GM18519 (cell line): ENCODE measurements at regions not wholly inside any gene's neighbourhood (a gene's known extent, or its start where the extent isn't known, plus 50 kb on each side); places are given as distances from the start of the nearest gene placed in this dataset.
"Not testable (repeated sequence)": the region's sequence is repeated elsewhere in the genome, so short reads cannot be mapped to it uniquely, and the experiment has no call there.

Experiments used
- ATAC-seq: cut with Tn5 transposase; IDR thresholded peaks from one replicate; pipeline ENCODE4 v1.9.1; 2021; ENCODE audit warnings: mild to moderate bottlenecking, moderate library complexity; ENCODE audit not compliant: unreplicated experiment, low FRiP score

DNA sequence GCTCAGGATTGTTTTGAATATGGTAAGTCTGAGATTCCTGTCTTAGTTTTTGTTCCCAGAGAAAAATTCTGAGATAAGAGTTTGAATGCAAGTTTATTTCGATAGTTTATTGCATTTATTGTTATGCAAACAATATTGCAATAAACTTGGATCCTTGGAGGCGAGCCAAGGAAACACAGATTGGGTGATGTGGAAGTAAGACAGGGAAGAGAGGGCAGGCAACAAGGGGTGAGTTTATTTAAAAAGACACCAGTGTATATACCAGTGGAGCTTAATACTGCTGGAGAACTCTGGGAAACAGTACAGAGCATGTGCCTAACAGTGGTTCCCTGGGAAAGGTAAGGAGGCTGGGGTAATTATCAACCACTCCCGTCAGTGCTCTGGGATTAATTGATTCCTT, 87.5 kb upstream of the NEDD4L start:
- no peak for ATAC-seq

DNA sequence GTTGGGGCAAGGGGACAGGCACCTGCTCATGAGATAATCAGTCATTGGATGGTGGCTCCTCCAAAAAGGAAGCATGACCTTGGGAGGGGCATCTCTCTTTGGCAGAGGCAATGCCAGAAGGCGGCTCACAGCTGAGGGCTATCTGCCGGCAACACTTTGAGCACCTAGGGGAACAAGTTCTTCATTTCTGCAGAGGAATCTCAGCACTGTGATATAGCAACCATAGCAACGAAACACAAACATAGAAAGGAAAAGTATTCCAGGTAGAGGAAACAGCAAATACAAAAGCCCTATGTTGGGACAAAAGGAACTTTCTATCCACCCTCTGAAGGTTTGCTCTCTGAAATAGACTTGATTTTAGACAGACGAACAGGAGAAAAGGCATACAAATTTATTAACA, 89.1 kb upstream of the NEDD4L start:
- ATAC-seq = no peak

DNA sequence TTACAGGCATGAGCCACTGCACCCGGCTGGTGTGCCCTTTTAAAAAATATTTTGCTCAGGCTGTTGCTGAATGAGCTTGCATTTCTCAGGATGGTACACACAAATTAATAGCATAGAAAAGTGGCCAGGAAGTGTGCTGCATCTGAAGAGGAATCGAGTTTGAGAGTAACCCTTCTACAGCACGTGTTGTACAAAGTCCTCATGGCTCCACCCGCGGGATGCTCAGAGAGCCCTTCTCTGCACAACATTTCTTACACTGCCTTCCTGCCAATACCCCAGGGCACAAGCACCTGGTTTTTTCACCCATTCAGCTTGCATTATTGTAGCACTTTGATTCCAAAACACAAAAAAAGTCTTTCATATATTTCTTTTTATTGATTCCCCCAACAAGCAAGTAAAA, 90.1 kb upstream of the NEDD4L start:
- no peak for ATAC-seq

DNA sequence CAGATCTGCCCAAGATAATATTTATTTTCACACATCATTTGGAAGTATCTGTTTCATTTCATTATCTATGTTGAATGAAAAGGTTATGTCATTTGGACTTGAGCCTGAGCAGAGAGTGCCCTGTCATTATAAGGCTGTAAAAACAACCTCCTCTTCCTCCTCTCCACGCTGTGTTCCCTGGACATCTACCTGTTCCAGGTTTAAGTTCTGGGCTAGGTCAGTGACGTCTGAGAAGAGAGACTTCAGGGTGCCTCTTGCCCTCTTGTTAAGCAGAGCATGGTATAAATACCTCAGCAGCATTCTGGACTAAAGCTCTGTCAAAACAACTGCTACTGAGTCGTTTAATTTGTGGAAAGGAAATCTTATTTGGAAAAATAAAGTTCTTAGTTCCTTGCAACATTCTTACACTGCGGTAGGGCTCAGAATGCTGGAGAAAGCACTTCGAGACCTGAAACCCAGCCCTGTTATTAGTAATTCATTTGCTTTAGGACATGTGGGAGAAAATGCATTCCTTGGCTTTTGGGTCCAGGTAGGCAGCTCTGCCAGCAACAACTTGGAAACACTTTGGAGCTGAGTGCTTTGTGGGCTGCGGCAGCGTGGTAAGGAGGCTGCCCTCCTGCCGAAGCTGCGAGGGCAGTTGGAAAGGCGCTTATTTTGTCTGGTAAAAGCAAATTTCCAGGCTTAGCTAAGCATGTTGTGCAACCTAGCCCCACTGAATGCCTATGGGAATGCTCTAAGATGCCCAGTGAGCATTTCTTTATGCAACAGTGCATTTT, 91.8 kb upstream of the NEDD4L start:
- ATAC-seq = no peak

DNA sequence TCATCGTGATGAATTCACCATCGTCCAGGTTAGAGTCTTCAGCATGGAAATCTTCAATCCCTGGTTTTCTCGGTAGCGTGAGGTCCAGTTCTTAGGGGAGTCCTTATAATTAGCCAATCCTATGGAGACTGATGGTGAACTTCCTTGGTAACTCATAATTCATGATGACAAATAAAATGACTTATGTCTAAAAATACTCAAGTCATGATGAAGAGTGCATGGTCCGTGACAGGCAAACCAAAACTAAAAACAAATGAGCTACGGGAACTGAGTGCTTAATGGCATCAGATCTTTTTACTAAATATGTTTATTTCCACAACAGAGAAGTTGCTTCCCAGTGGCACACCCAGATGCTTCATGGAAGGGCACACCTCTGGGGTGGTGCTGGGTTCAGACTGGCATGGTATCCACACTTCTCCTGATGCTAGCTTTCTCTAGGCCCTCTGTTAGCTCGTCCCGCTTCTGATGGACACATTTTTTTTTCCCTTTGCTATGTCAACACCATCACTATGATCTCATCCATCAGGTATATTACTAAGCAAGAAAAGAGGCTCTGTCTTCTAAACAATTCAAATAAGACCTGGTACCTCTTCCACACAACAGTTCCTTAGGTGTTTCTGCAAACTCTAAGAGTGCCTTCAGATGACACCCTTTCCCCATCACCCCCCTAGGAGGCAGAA, 92.8 kb upstream of the NEDD4L start:
- ATAC-seq = peak; percentile 64

GRCh38 chr18:57950542-57950941, 93.5 kb upstream of the NEDD4L start:
- ATAC-seq = peak; percentile 16

- not testable (repeated sequence) for ATAC-seq
These were observed 94.7 kb upstream of the NEDD4L start for GRCh38 chr18:57949335-57949734.

- no peak for ATAC-seq
These were observed 96.9 kb upstream of the NEDD4L start for GRCh38 chr18:57947117-57947516.

- ATAC-seq = no peak
These were observed 100.3 kb upstream of the NEDD4L start for GRCh38 chr18:57943723-57944122.

DNA sequence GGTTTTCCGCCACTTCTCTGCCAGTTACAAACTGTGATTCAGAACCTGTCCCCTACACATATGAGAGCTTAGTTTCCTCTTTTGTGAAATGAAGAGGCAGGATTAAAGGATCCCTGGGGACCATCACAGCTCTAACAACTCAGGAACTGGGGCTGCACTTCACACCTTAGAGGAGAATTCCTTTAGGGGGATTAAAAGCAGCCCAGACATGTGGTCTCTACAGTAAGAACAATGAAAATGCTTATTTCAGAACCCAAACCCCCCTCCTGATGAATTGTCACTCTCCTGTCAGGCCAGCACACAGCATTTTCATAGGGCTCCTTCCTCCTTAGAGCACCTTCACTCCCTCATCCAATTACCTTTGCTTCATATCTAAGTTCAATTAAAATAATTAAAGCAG, 101.5 kb upstream of the NEDD4L start:
- no peak for ATAC-seq

- ATAC-seq = no peak
These were observed 102.1 kb upstream of the NEDD4L start for GRCh38 chr18:57941841-57942489.

- ATAC-seq = no peak
These were observed 103.8 kb upstream of the NEDD4L start for GRCh38 chr18:57940166-57940660.

DNA sequence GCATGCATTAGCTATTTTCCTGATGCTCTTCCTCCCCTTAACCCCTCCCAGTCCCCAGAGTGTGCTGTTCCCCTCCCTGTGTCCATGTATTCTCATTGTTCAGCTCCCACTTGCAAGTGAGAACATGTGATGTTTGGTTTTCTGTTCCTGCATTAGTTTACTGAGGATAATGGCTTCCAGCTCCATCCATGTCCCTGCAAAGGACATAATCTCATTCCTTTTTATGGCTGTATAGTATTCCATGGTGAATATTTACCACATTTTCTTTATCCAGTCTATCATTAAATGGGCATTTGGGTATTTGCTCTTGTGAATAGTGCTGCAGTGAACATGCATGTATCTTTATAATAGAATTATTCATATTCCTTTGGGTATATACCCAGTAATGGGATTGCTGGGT, 109.7 kb upstream of the NEDD4L start:
- ATAC-seq = not testable (repeated sequence)

DNA sequence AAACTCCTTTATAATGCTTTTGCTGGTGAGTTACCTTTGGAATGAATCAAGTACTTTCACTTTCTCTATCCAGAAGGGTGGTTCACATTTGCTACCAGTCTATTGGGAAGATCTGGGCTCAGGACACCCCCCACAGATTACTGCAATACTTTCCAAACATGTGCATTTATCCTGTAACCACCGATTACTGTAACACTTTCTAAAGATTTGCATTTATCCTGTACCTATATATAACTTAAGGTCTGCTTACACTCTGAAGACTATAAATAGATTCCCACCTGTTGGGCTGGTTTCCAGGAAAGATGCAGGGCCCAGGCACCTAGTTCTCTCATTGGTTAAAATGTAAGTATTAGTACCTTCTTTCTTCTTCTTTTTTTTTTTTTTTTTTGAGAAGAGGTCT, 113.0 kb upstream of the NEDD4L start:
- no peak for ATAC-seq

DNA sequence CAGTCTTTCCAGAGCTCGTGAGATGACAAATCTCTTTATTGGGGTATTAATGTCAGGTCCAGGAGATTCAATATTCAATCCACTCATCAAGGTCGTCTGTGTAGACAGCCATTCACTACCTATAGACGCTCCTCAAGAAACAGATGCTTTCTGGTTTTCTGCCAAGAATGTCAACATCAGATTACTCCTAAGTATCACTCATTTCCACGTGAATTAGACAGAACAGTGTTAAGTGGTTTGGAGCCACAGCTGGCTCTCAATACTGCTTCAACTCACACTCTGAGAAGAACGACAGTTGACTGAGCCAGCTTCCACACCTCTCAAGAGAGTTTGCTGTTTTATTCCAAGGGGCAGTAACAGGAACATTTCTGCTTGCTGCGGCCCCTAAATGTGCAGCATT, 113.5 kb upstream of the NEDD4L start:
- no peak for ATAC-seq

DNA sequence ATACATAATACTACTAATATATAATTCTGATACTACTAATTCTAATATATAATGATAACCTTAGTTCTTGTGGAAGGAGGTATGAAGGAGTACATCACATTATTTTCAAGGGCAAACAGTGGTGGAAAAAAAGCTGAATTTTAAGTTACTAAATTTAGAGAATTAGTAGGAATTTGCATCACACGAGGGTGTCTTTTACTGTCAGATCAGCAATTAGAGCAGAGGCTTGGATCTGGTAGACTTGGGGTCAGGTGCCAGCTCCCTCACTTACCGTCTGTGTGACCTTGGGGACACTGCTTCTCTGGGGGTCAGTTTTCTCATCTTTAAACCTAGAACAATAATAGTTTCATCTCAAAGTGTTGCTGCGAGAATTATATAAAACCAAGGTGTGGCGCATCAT, 114.1 kb upstream of the NEDD4L start:
- no peak for ATAC-seq

DNA sequence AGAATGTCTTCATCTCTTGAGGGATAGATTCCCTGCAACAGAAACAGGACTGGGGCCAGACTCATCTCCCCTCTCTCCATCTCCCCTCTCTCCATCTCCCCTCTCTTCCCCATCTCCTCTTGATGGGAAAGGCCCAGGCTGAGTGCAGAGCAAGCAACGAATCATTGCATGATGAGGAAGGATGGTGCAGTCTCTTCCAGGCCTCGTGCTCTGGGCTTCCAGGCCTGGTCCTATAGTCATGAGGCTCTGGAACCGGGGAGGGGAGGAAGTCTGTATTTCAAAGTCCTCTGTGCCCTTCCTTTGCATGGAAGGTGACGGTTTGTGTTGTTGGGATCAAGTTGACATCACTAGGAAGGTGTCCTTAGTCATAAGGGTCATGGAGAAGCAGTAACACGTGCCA, 115.6 kb upstream of the NEDD4L start:
- ATAC-seq = no peak

DNA sequence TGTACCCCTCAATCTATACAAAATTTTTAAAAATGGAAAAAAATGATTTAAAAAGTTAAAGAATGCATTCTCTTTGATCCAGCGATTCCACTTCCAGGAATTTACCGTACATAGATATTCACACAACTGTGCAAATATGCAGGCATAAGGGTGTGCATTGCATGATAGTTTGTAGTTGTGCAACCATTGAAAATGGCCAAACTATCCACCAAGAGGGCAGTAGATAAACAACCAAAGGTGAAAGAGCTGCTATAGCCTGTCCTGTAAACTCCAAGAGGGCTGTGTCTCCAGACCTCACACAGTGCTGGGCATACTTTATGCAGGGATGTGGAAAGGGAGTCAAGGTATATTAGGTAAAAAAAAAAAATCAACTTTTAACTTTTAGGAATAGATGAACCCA, 116.5 kb upstream of the NEDD4L start:
- no peak for ATAC-seq

- ATAC-seq = no peak
These were observed 118.3 kb upstream of the NEDD4L start for GRCh38 chr18:57925706-57926105.

GRCh38 chr18:57923611-57924010, 120.4 kb upstream of the NEDD4L start:
- no peak for ATAC-seq

DNA sequence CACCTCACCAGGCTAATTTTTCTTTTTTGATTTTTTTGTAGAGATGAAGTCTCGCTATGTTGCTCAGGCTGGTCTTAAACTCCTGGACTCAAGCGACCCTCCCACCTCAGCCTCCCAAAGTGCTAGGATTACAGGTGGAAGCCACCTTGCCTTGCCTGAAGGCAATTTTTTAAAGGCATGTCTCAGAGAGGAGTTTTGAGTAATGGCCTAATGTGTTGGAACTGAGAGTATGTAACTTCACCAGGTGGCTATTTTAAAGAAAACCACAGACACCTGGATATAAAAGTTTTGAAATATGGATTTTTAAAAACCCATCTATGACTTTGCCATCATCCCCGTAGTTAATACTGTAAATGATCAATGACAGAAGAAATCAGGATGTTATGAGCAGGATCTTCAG, 119.8 kb upstream of the ATP8B1 start:
- no peak for ATAC-seq

DNA sequence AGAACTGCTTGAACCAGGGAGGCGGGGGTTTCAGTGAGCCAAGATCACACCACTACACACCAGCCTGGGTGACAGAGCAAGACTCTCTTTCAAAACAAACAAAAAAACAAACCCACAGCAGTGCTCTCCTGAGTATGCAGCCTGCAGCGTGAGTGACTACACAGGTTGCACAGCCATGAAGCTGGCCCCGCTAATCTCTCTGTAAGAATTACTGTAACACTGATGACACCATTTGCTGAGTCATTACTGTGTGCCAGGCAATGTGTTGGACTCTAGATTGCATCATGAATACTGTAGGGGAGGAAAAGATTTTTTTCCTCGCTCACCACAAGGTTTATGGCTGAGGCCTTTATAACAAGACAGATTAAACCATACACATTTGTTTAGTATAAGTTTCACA, 118.6 kb upstream of the ATP8B1 start:
- ATAC-seq = no peak
